HG02588 (cell line): ENCODE measurements at regions not wholly inside any gene's neighbourhood (a gene's known extent, or its start where the extent isn't known, plus 50 kb on each side); places are given as distances from the start of the nearest gene placed in this dataset.
A peak's percentile ranks its signal among the peaks of the same experiment; 100 is the strongest.
"Not testable (repeated sequence)": the region's sequence is repeated elsewhere in the genome, so short reads cannot be mapped to it uniquely, and the experiment has no call there.

Experiments used
- ATAC-seq: cut with Tn5 transposase; IDR thresholded peaks from one replicate; pipeline ENCODE4 v1.9.1; 2021; ENCODE audit warnings: mild to moderate bottlenecking, moderate library complexity; ENCODE audit not compliant: unreplicated experiment

DNA sequence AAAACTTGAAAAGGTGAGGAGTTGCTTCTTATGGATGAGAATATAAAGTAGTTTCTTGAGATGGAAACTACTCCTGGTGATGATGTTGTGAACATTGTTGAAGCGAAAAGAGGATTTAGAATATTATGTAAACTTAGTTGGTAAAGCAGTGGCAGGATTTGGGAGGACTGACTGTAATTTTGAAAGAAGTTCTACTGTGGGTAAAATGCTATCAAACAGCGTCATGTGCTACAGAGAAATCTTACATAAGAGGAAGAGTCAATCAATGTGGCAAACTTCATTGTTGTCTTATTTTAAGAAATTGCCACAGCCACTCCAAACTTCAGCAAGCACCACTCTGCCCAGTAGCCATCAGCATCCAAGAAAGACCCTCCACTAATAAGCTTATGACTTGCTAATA lies 112.9 kb upstream of the ZEB2 start:
- ATAC-seq: no peak

DNA sequence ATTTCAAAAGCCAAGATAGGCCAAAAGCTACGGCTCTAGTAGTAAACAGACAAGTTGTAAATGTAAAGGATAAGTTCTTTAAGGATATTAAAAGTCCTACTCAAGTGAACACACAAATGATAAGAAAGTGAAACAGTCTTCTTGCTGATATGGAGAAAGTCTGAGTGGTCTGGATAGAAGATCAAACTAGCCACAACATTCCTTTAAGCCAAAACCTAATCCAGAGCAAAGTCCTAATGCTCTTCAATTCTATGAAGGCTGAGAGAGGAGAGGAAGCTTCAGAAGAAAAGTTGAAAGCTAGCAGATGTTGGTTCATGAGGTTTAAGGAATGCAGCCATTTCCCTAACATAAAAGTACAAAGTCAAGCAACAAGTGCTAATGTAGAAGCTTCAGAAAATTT lies 111.7 kb upstream of the ZEB2 start:
- no peak for ATAC-seq

DNA sequence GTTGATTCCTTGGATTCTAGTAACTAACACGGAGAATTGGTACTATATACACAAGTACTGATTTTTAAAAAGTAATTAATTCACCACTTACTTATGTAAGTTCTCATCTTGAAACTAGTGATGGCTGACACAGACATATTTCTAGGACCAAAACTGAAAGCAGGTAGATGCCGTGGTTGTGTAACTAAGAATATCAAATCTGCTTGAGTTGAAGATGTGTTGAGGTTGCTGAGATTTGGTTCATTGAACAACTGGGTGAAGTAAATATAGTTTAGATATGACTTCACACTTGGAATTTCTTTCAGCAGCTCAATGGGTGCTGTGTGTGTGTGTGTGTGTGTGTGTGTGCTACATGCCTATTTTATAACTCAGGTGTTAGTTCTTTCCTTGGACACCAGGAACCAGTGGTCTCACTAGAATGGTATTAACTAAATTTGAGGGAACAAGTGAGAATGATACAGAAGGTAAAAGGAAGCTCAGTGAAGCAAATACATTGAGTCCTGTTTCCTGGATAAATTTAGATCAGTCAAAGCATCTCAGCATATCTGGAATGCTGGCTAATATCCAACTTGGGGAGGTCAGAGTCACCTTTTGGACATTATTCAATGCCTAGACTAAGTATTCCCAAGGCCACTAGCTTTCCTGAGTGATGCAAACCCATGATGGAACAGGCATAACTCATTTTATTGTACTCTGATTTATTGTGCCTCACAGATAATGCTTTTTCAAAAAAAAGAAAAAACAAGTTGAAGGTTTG lies 110.7 kb upstream of the ZEB2 start:
- ATAC-seq: peak; percentile 92

DNA sequence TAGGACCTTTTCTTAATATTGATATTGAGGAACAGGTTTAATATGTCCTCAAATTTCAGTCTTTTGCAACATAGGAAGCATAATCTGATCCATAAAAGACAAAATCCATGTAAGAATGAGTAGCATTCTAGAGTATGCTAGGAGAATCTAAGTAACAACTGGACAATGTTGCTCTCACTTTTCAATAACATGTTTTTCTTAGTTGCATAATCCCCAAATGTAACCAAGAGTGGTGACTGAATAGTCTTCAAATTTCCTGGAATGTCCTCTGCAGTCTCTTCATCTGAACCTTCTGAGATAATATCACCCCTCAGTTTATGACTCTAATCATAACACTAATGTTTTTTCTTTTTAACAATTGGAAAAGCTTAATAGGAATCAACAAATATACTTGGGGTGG lies 110.0 kb upstream of the ZEB2 start:
- ATAC-seq: no peak

DNA sequence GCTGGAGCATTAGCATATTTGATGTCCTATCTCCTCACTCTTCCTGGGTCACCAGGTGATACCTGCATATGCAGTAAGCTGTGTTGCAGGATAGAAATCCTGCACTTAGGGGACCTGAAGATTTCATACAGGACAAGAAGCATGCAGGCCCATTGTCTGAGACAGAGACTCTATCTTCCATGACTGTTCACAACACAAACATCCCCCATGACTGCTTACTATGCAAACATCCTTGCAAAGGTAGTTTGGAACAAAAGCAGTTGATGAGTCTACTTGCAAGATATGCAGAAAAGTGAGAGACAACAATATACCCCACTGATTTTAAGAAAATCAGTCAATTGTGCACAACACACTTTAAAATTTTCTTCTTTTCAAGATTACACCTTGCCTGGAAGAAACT lies 108.6 kb upstream of the ZEB2 start:
- no peak for ATAC-seq

DNA sequence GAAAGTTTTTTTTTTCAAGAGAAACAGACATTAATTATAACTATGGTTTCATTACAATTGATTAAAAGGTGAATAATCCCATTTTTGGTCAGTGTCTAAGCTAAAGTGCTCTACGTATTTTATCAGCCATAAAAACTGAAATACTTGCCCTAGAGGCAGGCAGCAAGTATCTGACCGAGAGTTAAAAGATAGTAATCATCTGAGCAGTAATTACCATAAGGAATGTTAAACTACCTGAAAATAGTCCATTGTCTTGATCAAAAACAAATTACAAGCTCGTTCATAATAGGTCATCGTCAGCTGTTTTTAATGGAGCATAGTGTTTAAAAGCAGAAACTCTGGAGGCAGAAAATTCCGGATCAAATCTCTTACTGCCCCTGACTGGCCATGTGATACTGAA lies 105.7 kb upstream of the ZEB2 start:
- no peak for ATAC-seq

DNA sequence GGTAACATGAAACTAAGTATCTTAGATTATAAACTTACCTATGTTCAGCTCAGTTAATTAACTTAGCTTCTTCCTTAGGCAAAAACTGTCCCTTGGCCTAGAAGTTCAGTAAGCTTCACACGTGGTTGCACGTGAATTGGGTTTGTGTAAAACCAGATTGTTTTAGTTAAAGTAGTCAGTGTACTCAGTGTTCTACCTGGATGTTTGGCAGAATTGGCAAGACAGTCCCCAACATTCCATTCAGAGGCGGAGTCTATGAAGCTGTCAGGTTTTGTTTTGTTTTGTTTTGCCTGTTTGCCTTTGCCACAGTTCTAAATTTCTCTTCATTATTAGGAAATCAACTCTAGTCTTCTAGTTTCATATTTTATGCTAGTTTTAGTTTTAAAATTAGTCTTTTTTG lies 105.3 kb upstream of the ZEB2 start:
- ATAC-seq: no peak

DNA sequence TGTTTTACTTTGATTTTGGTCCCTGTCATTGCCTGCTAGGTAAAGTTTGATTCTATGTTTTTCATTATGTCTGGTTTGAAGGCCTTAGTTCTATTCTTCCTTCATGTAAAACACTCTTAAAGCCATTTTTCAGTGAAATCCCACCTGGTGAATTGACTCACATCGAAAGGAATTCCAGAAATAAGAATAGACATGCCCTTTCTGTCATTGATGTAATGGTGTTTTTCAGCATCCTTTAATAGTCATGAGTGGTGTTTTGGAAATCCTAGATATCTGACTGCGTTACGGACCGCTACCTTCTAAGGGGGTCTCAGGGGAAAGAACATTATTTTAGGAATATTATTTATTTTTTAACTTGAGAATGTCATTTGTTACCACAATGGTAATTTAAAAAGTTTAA lies 104.5 kb upstream of the ZEB2 start:
- no peak for ATAC-seq

DNA sequence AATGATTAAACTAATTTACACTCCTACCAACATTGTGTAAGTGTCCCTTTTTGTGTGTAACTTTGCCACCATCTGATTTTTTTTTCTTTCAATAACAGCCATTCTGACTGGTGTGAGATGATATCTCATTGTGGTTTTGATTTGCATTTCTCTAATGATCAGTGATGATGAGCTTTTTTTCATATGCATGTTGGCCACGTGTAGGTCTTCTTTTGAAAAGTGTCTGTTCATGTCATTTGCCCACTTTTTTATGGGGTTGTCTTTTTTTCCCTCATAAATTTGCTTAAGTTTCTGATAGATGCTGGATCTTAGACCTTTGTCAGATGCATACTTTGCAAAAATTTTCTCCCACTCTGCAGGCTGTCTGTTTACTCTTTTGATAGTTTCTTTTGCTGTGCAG lies 102.5 kb upstream of the ZEB2 start:
- ATAC-seq: not testable (repeated sequence)

DNA sequence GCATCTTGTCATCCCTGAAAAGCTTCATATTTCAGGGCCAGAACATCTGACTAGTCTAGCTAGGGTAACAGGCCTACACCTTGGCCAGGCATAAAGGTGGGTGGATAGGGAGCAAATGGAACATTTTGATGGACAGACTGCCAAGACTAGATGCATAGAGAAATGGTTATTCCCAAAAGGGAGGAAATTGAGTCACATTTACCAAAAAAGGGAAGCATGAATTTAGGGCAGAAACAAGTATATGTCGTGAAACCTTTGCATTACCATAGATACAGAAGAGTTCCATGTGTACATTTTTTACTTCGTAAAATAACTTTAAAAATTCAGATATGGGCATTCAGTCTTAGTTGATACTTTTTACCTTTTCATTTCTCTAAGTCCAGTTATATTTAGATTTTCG lies 101.3 kb upstream of the ZEB2 start:
- ATAC-seq: no peak

DNA sequence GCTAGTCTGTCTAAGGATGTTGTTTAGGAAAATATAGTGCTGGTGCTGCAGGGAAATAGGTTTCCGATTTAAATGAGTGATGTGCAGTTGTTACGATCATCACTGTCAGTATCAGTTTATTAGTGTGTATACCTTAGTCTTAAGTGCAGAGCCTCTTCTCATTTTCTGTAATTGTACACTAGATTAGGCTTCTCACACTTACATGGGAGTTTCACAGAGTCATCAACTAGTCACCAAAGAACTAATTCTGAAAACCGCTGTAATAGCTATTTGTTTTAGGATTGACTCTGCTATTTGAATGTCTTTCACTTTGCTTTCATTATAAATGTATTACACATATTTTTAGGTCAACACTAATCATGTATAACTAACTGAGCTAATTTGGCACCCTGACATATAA lies 99.8 kb upstream of the ZEB2 start:
- no peak for ATAC-seq

DNA sequence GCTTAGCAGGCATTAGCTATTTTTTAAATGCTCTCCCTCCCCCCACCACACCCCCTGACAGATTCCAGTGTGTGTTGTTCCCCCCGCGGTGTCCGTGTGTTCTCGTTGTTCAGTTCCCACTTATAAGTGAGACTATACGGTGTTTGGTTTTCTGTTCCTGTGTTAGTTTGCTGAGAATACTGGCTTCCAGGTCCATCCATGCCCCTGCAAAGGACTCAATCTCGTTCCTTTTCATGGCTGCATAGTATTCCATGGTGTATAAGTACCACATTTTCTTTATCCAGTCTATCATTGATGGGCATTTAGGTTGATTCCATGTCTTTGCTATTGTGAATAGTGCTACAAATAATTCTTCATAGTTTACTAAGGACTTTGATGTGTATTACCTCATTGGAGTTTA lies 97.3 kb upstream of the ZEB2 start:
- ATAC-seq: not testable (repeated sequence)

DNA sequence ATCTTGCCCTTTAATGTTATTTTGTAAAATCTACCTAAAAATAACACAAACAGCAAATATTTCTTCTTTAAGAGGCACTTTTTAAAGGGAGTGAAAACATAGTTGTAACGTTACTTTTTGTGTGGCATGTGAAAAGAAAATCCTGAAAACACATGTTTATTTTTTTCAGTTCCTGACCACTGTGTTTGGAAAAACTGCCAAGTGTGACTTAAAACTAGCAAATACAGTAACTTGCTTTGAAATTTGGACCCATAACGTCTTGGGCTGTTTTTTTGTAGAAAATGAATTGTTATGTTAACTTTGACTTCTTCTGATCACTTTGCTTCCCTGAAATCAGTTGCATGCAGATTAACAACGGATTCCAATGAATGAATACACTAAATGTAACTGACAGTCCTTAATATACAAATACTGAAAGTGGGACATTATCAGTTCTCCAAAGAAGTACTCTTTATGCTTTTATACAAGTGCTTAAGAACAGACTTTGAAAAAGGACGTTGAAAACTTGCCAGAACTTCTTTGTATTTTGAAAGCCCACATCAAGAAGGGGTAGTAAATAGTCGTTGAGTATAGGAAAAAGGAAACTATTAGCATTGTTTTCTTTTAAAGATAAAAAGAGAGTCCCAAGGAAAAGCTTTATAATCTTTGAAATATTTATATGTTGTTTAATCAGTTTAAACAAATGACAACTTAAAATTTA lies 96.1 kb upstream of the ZEB2 start:
- ATAC-seq: no peak

DNA sequence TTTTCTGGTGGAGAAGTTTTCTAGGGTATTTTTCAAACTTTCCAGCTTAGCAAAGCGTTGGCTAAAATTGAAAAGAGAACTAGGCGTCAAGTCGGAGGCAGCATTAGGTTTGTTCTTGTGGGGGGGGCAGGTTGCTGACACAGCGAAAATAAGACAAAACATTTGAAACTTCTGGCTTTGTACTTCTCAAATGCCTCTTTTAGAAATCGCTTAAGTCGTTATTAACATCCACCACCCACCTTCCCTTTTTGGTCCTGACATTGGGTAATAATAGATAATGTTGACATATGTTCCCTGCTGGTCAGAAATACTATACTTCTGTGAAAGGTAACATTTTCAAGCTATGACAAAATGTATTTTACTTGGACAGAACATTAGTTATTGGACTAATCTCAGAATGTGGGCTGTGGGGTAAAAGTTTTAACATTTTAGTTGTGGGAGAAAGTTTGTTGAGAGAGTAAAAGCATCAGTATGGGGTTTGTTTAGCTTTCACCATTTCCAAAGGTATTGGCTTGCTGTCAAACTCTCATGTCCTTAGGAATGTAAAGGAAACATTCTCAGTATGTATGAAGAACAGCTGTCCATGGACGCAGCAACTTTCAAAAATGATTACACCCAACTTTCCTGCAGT lies 88.1 kb upstream of the ZEB2 start:
- ATAC-seq: peak; percentile 61

DNA sequence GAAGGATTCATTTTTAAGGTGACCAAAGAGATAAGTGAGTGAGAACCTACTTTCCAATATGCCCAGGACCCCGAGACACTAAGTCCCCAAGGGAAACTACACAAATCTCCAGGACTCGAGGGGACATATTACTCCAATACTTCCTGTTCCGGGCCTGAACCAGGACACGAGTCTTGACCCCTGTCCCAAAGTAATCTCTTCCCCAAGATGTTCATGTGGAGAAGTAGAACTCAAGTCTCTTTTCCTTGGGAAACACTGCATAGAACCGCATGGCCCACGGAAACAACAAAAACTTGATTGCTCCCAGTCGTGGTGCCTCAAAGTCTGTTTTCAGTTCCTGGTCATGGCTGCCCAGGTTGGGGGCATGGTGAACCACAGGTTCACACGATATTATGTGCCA lies 87.2 kb upstream of the ZEB2 start:
- ATAC-seq: no peak

DNA sequence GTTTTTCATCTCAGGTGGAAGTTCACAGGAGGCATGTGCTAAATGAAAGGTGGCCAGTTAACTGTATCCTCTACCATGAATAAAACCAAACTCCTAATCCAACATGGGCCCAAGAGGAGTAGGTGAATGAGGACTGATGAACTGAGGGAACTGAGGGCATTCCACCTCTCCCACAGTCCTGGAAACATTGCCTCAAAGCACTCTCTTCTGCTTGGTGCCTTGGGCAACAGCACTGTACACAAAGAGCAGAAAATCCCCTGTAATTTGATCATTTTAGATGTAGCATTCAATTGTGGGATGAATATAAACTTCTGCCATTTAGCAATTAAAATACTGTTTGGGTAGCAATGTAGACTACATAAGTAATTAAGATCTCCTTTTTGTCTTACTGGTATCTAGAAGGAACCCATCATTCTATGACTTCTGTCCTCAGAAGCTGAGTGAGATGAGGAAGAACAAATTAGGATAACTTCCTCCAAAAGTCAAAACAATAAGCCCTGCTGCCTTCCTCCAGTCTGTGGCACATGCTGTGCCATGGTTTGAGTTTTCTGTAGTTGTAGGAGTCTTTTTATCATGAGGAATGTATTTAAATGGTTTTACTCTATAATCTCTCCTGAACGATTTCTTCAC lies 86.7 kb upstream of the ZEB2 start:
- no peak for ATAC-seq

DNA sequence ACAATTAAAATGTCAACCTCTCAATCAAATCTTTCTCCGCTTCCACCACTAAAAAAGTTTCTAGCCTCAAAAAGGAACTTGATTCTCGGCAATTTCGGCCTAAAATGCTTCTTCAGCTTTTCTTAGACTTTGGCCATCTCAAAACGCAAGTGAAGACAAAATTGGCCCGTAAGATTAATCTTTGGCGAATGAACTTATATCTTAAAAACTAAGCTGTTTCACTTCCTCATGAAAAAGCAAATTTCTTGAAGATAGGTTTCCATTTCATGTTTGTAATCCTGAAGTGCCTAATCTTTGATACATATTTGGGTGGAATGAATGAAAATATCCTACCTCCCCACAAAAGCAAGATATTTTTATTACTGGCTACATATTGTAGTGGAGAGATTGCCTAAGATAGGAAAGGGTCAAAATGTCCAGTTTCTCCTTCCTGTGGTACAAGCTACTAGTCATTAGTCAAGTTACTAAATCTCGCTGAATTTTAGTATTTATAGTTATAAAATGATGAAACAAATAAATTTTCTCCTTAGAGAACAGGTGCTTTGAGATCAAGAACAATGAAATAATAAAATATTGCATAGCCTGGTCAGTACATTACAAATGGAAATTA lies 85.4 kb upstream of the ZEB2 start:
- no peak for ATAC-seq

DNA sequence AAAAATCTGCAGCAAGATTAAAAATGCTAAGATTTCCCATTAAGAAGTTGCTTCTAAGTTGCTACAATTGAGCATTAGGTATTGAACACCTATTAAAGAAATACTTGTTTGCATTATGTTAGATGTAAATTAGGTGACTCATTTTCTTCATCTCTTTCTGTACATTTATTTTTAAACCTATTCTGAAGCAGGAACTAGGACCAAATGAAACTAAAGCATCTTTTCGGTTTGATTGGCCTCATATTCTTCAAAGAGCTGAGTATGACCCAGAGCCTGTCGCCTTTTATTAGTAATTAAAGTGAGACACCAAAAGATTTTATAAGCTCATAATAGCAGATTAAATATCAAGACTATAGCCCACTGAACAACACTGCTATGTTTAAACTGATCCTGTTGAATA lies 83.4 kb upstream of the ZEB2 start:
- no peak for ATAC-seq

DNA sequence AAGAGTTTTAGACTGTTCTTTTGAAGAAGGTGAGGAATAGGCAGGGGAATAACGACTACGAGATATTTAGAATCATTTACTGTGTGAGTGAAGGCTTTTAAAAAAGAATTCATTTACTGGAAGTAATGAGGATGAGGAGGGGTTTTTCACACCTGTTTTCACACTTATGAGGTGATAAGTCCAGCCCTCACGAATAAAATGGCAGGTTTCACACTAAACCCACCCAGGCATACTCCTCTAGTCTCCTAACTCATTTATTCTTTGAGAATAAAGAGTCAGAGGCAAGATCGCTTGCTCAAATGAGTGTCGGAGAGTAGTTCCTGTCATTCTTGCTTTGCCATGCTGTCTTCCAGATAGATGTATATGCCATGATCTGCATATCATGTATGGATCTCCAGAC lies 79.0 kb upstream of the ZEB2 start:
- no peak for ATAC-seq

DNA sequence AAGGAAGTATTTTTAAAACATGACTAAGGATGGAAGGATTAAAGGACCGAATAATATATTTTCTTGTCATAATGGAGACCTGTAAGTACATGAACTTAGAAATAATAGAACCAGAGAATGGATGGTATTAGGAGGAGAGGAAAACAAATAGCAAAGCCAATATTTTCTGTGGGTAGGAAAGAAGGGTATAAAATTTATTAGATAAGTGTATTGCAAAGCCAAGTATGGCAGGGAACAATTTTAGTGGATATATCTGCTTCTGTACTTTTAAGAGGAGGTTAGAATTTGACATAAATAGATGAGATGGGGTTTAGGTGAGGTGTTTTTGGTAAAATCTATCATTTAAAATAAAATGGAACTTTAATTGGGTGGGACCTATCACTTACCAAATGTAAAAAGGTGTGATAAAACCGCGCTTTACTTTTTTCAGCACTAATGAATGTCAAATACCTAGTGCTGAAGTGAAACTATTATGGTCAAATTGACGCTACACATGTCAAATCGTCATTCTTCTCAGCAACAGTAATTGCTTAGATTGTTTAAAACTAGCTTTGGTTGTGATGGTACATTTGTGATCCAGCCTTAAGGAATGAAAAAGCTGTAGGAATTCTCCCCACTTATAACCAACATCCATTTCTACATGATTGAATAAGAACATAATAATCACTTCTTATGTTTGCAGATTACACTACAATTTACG lies 78.1 kb upstream of the ZEB2 start:
- ATAC-seq: no peak

DNA sequence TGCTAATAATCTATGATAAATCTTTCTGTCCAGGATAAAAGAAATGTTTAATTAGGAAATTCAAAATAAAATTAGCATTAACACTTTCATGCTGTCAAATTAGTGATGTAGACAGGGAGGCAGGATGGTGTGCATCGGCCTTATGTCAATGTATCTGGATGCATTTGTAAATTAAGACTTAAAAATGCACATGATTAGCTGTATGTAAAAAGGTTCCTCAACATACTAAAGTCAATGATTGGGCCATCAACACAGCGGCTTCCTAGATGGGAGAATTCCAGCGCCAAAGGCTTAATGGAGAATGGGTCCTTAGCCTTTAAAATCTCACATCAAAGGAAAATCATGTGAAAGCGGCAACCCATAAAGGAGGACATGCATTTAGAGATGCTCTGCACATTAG lies 77.5 kb upstream of the ZEB2 start:
- no peak for ATAC-seq
